ENCODE measurements at regions not wholly inside any gene's neighbourhood (a gene's known extent, or its start where the extent isn't known, plus 50 kb on each side); places are given as distances from the start of the nearest gene placed in this dataset.

GRCh38 chr11:43583548-43583947 lies 97.0 kb upstream of the HSD17B12 start:
- no peak for FAIRE-seq
- H3K9ac ChIP-seq (ENCODE audit: low read length in 3 of 3): no peak overlapping the region
- no peaks in the 10 kb centered on the region for H3K9me3 ChIP-seq (ENCODE audit: control insufficient read depth in 2 of 3, insufficient read depth in 1 of 3, low read length in 3 of 3)
- H3K27ac ChIP-seq (ENCODE audit: low read depth in 2 of 2, low read length in 2 of 2): no peak overlapping the region
- H3K4me3 ChIP-seq (ENCODE audit: low read length in 3 of 3): no peak overlapping the region
- intact Hi-C loops (cut with DNase I): no loop called here
- no peak for TF ChIP-seq CTCF (IDR thresholded peaks at IDR 0.05; ENCODE audit: borderline replicate concordance, extremely low read depth, insufficient read depth)
- DNase-seq: no peak
- peaks cover 42% of the 10 kb centered on the region for H3K27me3 ChIP-seq (ENCODE audit: control insufficient read depth, insufficient read depth, low read length)
- H3K4me1 ChIP-seq (ENCODE audit: control insufficient read depth in 2 of 3, insufficient read depth in 2 of 3, low read depth in 1 of 3, low read length in 3 of 3): peaks cover 0 to 8% (median 0%) of the 10 kb centered on the region in 3 donors
- H3K36me3 ChIP-seq (ENCODE audit: control insufficient read depth in 2 of 3, insufficient read depth in 3 of 3, low read length in 3 of 3): no peaks in the 10 kb centered on the region

GRCh38 chr11:43585877-43586608 lies 94.5 kb upstream of the HSD17B12 start:
- no peak overlapping the region for H3K27ac ChIP-seq (ENCODE audit: low read depth in 2 of 2, low read length in 2 of 2)
- TF ChIP-seq CTCF (IDR thresholded peaks at IDR 0.05; ENCODE audit: borderline replicate concordance, extremely low read depth, insufficient read depth): no peak
- no peak overlapping the region for H3K9ac ChIP-seq (ENCODE audit: low read length in 3 of 3)
- H3K4me1 ChIP-seq (ENCODE audit: control insufficient read depth in 2 of 3, insufficient read depth in 2 of 3, low read depth in 1 of 3, low read length in 3 of 3): peaks cover 0 to 3% (median 0%) of the 10 kb centered on the region in 3 donors
- no peak for FAIRE-seq
- intact Hi-C loops (cut with DNase I): no loop called here
- no peak overlapping the region for H3K4me3 ChIP-seq (ENCODE audit: low read length in 3 of 3)
- no peaks in the 10 kb centered on the region for H3K36me3 ChIP-seq (ENCODE audit: control insufficient read depth in 2 of 3, insufficient read depth in 3 of 3, low read length in 3 of 3)
- no peak for DNase-seq
- H3K9me3 ChIP-seq (ENCODE audit: control insufficient read depth in 2 of 3, insufficient read depth in 1 of 3, low read length in 3 of 3): no peaks in the 10 kb centered on the region
- H3K27me3 ChIP-seq (ENCODE audit: control insufficient read depth, insufficient read depth, low read length): peaks cover 35% of the 10 kb centered on the region

GRCh38 chr11:43589601-43590250 lies 90.8 kb upstream of the HSD17B12 start:
- FAIRE-seq (no peak), DNase-seq (no peak)
- Histone ChIP-seq H3K4me1 (ENCODE audit: control insufficient read depth in 2 of 3, insufficient read depth in 2 of 3, low read depth in 1 of 3, low read length in 3 of 3) (no peaks in the 10 kb centered on the region), H3K27me3 (ENCODE audit: control insufficient read depth, insufficient read depth, low read length) (peaks cover 16% of the 10 kb centered on the region), H3K9ac (ENCODE audit: low read length in 3 of 3) (no peak overlapping the region), H3K36me3 (ENCODE audit: control insufficient read depth in 2 of 3, insufficient read depth in 3 of 3, low read length in 3 of 3) (no peaks in the 10 kb centered on the region), H3K4me3 (ENCODE audit: low read length in 3 of 3) (no peak overlapping the region), H3K9me3 (ENCODE audit: control insufficient read depth in 2 of 3, insufficient read depth in 1 of 3, low read length in 3 of 3) (no peaks in the 10 kb centered on the region), H3K27ac (ENCODE audit: low read depth in 2 of 2, low read length in 2 of 2) (no peak overlapping the region)
- intact Hi-C loops (cut with DNase I): no loop called here
- no peak for TF ChIP-seq CTCF (IDR thresholded peaks at IDR 0.05; ENCODE audit: borderline replicate concordance, extremely low read depth, insufficient read depth)

Data from kidney (tissue), 13 donors.